BE2C (cell line): ENCODE measurements at regions not wholly inside any gene's neighbourhood (a gene's known extent, or its start where the extent isn't known, plus 50 kb on each side); places are given as distances from the start of the nearest gene placed in this dataset.

Source experiments
- DNase-seq: peaks from one replicate; pipeline ENCODE4 v3.0.0-alpha.2; 2020
- H3K27me3 ChIP-seq: fragments of 250-450 bp; sonication (Bioruptor Pico); 2 replicates; pipeline ENCODE4 v1.5.1; 2020; ENCODE audit warnings: mild to moderate bottlenecking
- H3K36me3 ChIP-seq: fragments of 250-450 bp; sonication (Bioruptor Pico); 2 replicates; pipeline ENCODE4 v1.5.1; 2020; ENCODE audit warnings: mild to moderate bottlenecking
- H3K4me1 ChIP-seq: fragments of 250-450 bp; sonication (Bioruptor Pico); 2 replicates; pipeline ENCODE4 v1.5.1; 2020
- H3K4me3 ChIP-seq: 2 replicates; pipeline ENCODE4 v1.5.1; 2011; ENCODE audit warnings: low read depth, low read length
- H3K9me3 ChIP-seq: fragments of 250-450 bp; sonication (Bioruptor Pico); 2 replicates; pipeline ENCODE4 v1.5.1; 2020
- TF ChIP-seq, protein P1 (sequence below): IDR thresholded peaks from 2 replicates; pipeline ENCODE4 v1.5.1; 2012; ENCODE audit warnings: mild to moderate bottlenecking, low read depth, low read length

DNA sequence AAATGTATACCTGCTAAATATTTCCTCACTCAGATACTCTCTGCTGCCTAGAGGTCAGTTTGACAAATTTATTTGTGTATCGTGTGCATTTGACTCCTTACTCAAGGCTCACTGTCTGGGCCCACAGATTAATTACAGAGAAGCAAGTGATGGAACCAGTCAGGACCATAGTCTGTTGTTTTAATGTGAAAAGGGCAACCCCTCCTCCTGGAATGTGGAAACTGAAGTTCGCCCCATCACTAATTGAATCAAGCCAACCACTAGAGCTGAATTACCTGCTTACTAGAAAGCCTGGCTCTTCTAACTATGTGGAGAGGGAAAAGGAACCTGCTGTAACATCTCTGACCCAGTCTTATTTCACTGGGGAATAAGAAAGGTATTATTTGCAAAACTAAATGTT is 199.9 kb upstream of the KRR1 start:
- TF ChIP-seq, protein P1, sequence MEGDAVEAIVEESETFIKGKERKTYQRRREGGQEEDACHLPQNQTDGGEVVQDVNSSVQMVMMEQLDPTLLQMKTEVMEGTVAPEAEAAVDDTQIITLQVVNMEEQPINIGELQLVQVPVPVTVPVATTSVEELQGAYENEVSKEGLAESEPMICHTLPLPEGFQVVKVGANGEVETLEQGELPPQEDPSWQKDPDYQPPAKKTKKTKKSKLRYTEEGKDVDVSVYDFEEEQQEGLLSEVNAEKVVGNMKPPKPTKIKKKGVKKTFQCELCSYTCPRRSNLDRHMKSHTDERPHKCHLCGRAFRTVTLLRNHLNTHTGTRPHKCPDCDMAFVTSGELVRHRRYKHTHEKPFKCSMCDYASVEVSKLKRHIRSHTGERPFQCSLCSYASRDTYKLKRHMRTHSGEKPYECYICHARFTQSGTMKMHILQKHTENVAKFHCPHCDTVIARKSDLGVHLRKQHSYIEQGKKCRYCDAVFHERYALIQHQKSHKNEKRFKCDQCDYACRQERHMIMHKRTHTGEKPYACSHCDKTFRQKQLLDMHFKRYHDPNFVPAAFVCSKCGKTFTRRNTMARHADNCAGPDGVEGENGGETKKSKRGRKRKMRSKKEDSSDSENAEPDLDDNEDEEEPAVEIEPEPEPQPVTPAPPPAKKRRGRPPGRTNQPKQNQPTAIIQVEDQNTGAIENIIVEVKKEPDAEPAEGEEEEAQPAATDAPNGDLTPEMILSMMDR = no peak

DNA sequence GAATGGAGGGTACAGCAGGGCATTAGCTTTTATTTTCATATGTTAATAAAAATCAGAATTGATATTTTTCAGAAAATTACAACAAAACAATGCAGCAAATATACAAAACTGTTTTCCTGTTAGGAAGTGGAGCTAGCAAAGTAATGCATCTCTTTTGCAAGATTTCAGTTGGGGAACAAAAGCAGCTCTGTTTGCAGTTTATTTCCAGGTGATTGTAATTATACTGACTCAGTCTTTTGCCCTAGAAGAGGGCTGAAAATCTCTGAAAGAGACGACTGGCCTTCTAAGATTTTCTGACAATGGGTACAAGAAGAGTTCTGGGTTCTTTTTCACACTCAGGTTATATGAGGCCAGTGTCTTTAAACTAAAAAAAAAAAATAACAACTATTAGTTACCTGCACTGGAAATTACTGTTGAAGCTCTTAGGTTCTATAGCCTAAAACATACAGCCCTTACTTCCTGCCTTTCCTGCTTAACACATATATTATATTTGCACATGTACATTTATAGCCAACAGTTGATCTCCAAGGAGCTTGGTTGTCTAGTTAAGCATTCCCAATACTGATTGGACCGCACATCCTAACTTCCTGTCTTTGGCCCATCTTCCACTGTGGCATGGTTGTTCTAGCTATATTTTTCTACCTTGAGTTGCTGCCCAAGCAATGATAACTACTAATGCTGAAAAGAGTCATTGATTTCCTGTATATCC is 199.1 kb upstream of the KRR1 start:
- H3K36me3 ChIP-seq = no peaks in the 10 kb centered on the region
- no peak overlapping the region for H3K4me3 ChIP-seq
- no peak for DNase-seq
- H3K27me3 ChIP-seq = no peaks in the 10 kb centered on the region
- TF ChIP-seq, protein P1 = no peak
- H3K9me3 ChIP-seq = no peaks in the 10 kb centered on the region
- peaks cover 17% of the 10 kb centered on the region for H3K4me1 ChIP-seq

More for the DNA sequence above, 199.9 kb upstream of the KRR1 start:
- no peaks in the 10 kb centered on the region for H3K9me3 ChIP-seq
- H3K4me1 ChIP-seq = peaks cover 17% of the 10 kb centered on the region
- H3K4me3 ChIP-seq = no peak overlapping the region
- no peak for DNase-seq
- no peaks in the 10 kb centered on the region for H3K36me3 ChIP-seq
- H3K27me3 ChIP-seq = no peaks in the 10 kb centered on the region

DNA sequence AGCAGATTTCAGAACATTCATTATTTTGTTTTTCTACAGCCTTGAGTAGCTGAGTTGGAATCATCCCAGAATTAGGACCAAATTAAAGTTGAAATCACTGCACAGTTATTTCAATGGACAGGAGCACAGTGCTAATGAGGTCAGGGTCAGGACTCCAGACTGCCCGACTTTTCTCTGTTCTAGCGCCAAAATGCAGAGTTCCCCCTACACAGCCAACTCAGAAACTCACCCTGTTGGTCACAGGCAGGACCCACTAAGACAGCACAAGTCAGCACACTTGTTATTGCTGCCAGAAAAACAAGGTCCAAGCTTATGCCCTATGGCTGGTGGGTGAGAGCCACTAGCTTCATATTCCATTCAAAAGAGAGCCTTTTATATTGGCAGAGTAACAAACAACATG is 198.1 kb upstream of the KRR1 start:
- Histone ChIP-seq H3K27me3 (no peaks in the 10 kb centered on the region), H3K9me3 (no peaks in the 10 kb centered on the region), H3K4me1 (peaks cover 14% of the 10 kb centered on the region), H3K36me3 (no peaks in the 10 kb centered on the region), H3K4me3 (no peak overlapping the region)
- TF ChIP-seq, protein P1 = no peak
- DNase-seq = no peak

DNA sequence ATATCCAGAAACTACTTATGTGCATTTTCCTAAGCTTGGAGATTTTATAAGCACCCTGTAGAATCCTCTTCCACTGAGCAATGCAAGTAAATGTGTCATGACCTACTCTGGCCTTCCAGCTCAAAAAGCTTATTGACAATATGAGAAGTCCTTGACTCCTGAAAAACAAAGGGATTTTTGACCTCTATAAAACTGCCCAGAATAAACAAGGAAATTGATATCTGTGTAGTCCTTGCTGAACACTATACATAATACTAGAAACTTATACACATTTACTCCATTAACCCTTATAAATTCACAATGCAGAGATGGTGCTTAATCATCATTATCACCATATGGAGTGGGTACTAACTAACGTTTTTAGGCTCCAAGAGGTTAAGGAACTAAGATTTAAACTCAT is 197.4 kb upstream of the KRR1 start:
- Histone ChIP-seq H3K4me3 (no peak overlapping the region), H3K36me3 (no peaks in the 10 kb centered on the region), H3K4me1 (peaks cover 14% of the 10 kb centered on the region), H3K9me3 (no peaks in the 10 kb centered on the region), H3K27me3 (no peaks in the 10 kb centered on the region)
- TF ChIP-seq, protein P1 = no peak
- DNase-seq = no peak

DNA sequence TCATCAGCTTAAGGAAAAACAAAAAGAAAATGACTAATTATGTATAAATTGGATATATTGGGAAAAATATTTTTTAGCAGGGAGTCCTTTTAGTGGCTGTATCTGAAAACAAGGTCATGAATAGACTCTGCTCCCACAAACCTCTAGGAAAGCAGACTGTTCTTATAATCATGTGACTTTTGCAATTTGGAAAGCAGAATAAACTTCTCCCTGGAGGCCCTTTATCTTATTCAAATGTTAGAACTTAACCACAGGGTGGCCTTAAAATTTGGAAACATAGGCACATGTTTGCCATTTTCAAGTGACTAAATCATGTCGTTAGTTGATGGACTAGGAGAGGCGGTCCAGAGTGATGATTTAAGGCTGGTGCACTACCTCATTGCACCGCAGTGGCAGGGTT is 196.6 kb upstream of the KRR1 start:
- Histone ChIP-seq H3K36me3 (no peaks in the 10 kb centered on the region), H3K9me3 (no peaks in the 10 kb centered on the region), H3K4me3 (no peak overlapping the region), H3K4me1 (peaks cover 14% of the 10 kb centered on the region), H3K27me3 (no peaks in the 10 kb centered on the region)
- no peak for DNase-seq
- TF ChIP-seq, protein P1 = no peak

DNA sequence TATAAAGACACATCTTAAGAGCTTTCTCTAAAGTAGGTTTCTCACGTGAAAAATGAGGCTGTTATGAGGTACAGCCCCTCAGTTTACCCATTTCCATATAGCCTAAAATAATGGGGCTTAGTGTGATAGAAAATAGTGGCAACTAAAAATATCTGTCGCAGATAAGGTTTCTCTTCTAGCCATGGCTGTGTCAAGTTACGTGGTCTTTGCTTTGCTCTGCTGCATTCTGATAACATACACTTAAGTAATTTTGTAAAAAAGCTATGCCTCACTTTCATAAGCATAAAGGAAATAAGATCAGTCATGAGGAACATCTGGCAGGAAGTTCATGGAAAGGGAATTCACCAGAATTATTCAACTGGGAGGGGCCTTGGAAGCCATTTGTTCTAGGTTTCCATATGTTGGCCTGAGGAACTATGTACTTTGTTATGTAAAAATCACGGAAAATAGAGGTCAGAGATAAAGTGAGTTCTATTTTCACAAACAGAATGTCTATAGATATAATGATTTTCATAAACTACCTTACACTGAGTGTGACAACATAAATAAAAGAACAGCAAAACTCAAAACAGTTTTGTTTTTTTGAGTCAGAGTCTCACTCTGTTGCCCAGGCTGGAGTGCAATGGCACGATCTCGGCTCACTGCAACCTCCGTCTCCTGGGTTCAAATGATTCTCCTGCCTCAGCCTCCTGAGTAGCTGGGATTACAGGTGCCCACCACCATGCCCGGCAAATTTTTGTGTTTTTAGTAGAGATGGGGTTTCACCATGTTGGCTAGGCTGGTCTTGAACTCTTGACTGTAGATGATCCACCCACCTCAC is 195.6 kb upstream of the KRR1 start:
- Histone ChIP-seq H3K4me3 (no peak overlapping the region), H3K9me3 (no peaks in the 10 kb centered on the region), H3K4me1 (peaks cover 14% of the 10 kb centered on the region), H3K36me3 (no peaks in the 10 kb centered on the region), H3K27me3 (no peaks in the 10 kb centered on the region)
- DNase-seq = peak; percentile 28
- TF ChIP-seq, protein P1 = no peak
